GM12892 (cell line): ENCODE measurements at regions not wholly inside any gene's neighbourhood (a gene's known extent, or its start where the extent isn't known, plus 50 kb on each side); places are given as distances from the start of the nearest gene placed in this dataset.

Source experiments
- POLR2A ChIP-seq: IDR thresholded peaks from 2 replicates; pipeline ENCODE4 v1.6.1; 2011; ENCODE audit warnings: low read depth, low read length, control low read depth
- POLR2AphosphoS5 ChIP-seq: IDR thresholded peaks from 2 replicates; pipeline ENCODE4 v1.6.1; 2011; ENCODE audit warnings: low read depth, low read length, control low read depth

DNA sequence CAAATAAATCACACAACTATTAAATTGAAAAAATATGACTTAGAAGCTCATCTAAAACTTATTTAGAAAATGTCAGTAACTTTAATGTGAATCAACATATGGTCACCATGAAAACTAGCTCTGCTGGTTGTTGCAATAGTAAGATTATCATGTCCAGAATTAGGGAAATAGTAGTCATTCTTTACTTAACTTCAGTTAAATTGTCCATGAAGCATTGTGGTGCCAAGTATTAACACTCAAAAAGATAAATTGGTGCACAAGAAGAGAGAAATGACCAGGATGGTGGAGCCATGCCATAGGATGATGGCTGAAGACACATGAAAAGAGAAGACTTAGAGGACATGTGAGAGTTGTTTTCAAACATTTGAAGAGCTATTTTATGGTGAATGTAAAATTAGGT lies 130.2 kb upstream of the PTGFR start:
- TF ChIP-seq POLR2A (no peak), POLR2AphosphoS5 (no peak)
